PC-9 (cell line): ENCODE measurements at regions not wholly inside any gene's neighbourhood (a gene's known extent, or its start where the extent isn't known, plus 50 kb on each side); places are given as distances from the start of the nearest gene placed in this dataset.

Experiments used
- CTCF ChIP-seq: fragments of 200-600 bp; sonication (generic); conservative IDR thresholded peaks from 2 replicates; pipeline ENCODE4 v1.6.1; 2017; ENCODE audit warnings: mixed run types, antibody characterized with exemption, mild to moderate bottlenecking, moderate library complexity
- EZH2 ChIP-seq: fragments of 200-600 bp; sonication (generic); IDR thresholded peaks from 2 replicates; pipeline ENCODE4 v1.8.0; 2017; ENCODE audit warnings: antibody characterized with exemption, low read depth

GRCh38 chr16:49955858-49956257, 69.2 kb upstream of the CNEP1R1 start:
- no peak for TF ChIP-seq CTCF
- TF ChIP-seq EZH2, result no peak
